AG04449 (cell line): ENCODE measurements at regions not wholly inside any gene's neighbourhood (a gene's known extent, or its start where the extent isn't known, plus 50 kb on each side); places are given as distances from the start of the nearest gene placed in this dataset.
"Not testable (repeated sequence)": the region's sequence is repeated elsewhere in the genome, so short reads cannot be mapped to it uniquely, and the experiment has no call there.

Experiments used
- CTCF ChIA-PET: fragments of 350-600 bp; formaldehyde crosslinking; extraction: SDS; loops from one replicate; lab custom pipeline; 2021; ENCODE audit warnings: antibody characterized with exemption; lab: Yijun Ruan, JAX
- POLR2A ChIA-PET: fragments of 400-600, 350-600 bp; formaldehyde crosslinking; extraction: SDS; loops from one replicate; lab custom pipeline; 2020; ENCODE audit warnings: antibody characterized with exemption, inconsistent platforms; lab: Yijun Ruan, JAX
- DNase-seq: peaks from one replicate; pipeline ENCODE4 v3.0.0-alpha.2; 2010; ENCODE audit warnings: low read depth, low spot score
- H3K4me3 ChIP-seq: 2 replicates; pipeline ENCODE4 v1.5.1; 2011; ENCODE audit warnings: low read depth, mild to moderate bottlenecking, control low read depth, low read length
- CTCF ChIP-seq: IDR thresholded peaks from one replicate; pipeline ENCODE4 v1.5.1; 2011; ENCODE audit warnings: mild to moderate bottlenecking, moderate library complexity, low read length, control low read depth, inconsistent platforms; ENCODE audit not compliant: insufficient read depth; ENCODE audit errors: missing control alignments

- no peak for TF ChIP-seq CTCF
- no peak overlapping the region for H3K4me3 ChIP-seq
- DNase-seq, result no peak
- CTCF ChIA-PET, result no interaction called here
- POLR2A ChIA-PET, result no interaction called here
These were observed 283.8 kb downstream of the RDH14 start for GRCh38 chr2:18276583-18277075.

GRCh38 chr2:18273205-18273604 lies 287.2 kb downstream of the RDH14 start:
- ChIA-PET POLR2A (no interaction called here), CTCF (interaction anchor here (0.6 kb wide), 1 partner anchor 516 kb away, joined by 3 read pairs; no protein-coding TSS in a partner anchor)
- TF ChIP-seq CTCF, result no peak
- no peak overlapping the region for H3K4me3 ChIP-seq
- DNase-seq, result no peak

GRCh38 chr2:18272148-18272494 lies 288.3 kb downstream of the RDH14 start:
- POLR2A ChIA-PET, result no interaction called here
- CTCF ChIA-PET, result no interaction called here
- H3K4me3 ChIP-seq, result no peak overlapping the region
- DNase-seq, result no peak
- TF ChIP-seq CTCF, result no peak

DNA sequence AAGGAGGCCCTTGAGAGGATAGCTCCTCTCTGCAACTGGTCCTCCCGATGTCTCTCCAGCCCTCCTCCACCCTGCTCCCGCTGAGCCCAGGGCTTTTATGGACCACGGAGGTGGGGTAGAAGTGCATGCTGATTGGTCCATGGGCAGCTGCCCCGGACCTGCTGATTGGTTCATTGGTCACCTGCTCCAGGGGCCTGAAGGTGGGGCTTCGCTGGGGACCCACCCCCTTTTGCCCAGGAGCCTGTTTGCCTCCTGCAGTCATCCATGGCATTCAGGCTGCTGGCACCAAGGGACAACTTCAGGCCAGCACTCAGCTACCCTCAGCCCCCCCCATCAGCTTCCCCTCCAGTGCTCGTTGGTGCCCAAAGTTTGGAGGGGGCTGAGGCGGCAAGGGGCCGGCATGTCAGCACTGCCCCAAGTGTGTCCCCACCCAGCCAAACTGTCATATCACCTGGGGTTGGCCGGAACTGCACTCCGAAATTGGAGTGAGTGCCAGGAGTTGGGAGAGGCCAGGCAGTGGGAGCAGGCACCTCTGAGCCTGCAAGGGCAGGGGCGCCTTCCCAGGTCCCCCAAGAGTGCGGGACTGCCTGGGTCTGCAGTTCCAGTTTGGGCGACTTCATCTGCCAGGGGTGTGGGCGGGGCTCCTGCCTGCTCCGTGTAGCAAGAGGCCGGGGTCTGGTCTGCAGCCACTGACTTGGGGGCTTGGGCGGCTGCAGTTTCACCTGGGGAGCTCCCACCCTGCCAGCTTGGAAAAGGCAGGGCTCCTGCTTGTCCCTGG lies 288.9 kb downstream of the RDH14 start:
- no peak overlapping the region for H3K4me3 ChIP-seq
- ChIA-PET POLR2A (no interaction called here), CTCF (no interaction called here)
- DNase-seq, result no peak
- no peak for TF ChIP-seq CTCF

DNA sequence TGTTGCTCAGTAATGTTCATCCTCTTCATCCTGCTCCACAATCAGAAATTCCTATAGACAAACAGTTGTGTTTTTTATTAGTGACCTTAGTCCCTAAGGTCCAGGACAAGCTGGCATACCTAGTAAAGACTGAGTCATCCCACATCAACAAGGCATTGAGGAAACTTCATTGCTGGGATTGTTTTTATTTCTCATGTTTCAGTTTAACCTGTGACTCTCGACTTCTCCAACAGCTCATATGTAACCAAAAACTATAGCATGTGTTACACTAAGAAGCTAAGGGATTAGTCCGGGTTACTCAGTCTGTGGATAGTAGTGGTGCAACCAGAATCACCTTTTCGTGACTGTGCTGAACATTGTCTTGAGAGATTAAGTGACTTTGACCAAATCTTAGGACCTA lies 292.1 kb downstream of the RDH14 start:
- no peak for TF ChIP-seq CTCF
- DNase-seq, result no peak
- POLR2A ChIA-PET, result no interaction called here

DNA sequence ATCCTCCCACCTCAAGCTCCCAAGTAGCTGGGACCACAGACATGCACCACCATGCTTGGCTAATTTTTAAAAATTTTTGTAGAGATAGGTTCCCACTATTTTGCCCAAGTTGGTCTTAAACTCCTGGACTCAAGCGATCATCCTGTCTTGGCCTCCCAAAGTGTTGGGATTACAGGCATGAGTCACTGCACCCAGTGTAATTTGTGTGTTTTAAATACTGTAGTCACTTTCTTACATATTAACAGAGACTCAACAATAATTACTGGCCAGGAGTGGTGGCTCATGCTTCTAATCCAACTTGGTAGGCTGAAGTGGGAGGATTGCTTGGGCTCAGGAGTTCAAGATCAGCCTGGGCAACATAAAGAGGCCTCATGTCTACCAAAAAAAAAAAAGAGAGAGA lies 293.0 kb downstream of the RDH14 start:
- TF ChIP-seq CTCF, result no peak
- no peak overlapping the region for H3K4me3 ChIP-seq
- POLR2A ChIA-PET, result no interaction called here
- no peak for DNase-seq
- CTCF ChIA-PET, result no interaction called here

More for the DNA sequence above, 292.1 kb downstream of the RDH14 start:
- CTCF ChIA-PET, result no interaction called here
- H3K4me3 ChIP-seq, result no peak overlapping the region

GRCh38 chr2:18266699-18267098 lies 293.8 kb downstream of the RDH14 start:
- DNase-seq, POLR2A ChIA-PET, H3K4me3 ChIP-seq: not testable (repeated sequence)
- CTCF ChIA-PET, result interaction anchor here (0.8 to 1.3 kb wide), 2 partner anchors 9 to 14 kb away, joined by 3 to 4 read pairs; no protein-coding TSS in a partner anchor
